ENCODE measurements at regions not wholly inside any gene's neighbourhood (a gene's known extent, or its start where the extent isn't known, plus 50 kb on each side); places are given as distances from the start of the nearest gene placed in this dataset.
"Not testable (repeated sequence)": the region's sequence is repeated elsewhere in the genome, so short reads cannot be mapped to it uniquely, and the experiment has no call there.

DNA sequence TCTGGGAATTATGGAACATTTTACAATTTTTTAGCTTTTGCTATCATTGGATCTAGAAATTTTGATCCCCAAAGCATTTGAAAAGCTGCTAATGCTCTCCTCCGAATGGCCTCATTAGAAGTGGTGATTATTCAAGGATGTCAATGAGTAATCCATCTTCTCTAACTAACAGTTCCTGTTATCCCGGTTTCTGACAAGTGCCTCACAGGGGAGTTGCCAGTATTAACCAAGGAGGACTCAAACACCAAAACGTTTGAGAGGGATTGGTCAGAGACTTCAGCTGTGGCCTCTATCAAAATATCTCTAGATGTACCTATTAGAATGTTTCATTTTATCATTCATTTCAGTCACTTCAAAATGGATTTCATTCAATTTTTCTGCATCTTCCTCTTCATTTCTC lies 208.3 kb upstream of the ITGA1 start:
- DNase-seq: no peak
- in situ Hi-C loops (cut with MboI; ENCODE audit: low pct_unique_long_range_greater_than_20kb, low sequenced_read_pairs): no loop called here

DNA sequence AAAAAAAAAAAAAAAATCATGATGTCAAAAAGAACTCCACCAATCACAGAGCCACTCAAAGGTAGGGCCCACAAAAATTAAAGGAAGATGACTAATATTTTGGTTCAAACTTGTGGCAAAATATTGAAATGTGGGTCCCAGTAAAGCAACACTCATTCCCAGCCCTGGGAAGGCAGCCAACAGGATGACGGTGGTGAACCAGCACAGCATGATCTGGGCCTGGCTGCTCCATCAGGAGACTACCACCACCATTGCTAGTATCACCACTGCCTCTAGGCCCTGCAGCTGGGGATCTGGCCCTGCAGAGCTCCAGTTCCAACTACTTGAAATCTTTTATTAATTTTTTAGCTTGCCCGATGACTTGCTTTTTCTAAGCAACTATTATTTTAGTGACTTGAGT lies 206.8 kb upstream of the ITGA1 start:
- in situ Hi-C loops (cut with MboI; ENCODE audit: low pct_unique_long_range_greater_than_20kb, low sequenced_read_pairs): no loop called here
- no peak for DNase-seq

DNA sequence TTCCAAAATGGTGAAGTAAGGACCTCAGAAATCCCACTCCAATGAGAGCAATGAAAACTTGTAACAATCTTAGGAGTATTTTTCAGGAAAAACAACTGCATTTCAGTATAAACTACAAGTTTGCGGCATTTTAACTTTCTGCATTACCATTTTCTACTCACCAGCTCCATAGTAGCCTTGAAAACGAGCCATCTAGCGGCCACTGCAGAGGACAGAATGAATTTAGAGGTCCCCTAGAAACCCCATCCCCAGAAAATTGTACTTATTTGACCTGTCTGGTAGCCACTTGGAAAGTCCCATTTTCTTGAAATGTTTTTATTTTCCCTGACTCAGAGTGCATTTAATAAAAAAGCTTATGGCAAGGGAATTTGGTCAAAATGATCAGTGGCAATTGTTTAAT lies 205.4 kb upstream of the ITGA1 start:
- no peak for DNase-seq
- in situ Hi-C loops (cut with MboI; ENCODE audit: low pct_unique_long_range_greater_than_20kb, low sequenced_read_pairs): no loop called here

DNA sequence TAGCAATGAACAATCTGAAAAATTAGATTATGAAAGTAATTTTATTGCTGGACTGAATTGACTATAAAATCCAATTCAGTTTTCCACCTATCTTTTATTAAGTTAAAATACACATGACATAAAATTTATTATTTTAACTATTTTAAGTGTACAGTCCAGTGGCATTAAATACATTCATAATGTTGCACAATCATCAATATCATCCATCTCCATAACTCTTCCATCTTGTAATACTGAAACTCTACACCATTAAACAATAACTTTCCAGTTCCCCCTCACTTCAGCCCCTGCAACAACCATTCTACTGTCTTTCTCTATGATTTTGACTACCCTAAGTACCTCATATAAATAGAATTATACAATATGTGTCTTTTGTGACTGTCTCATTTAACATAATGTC lies 200.6 kb upstream of the ITGA1 start:
- in situ Hi-C loops (cut with MboI; ENCODE audit: low pct_unique_long_range_greater_than_20kb, low sequenced_read_pairs): no loop called here

DNA sequence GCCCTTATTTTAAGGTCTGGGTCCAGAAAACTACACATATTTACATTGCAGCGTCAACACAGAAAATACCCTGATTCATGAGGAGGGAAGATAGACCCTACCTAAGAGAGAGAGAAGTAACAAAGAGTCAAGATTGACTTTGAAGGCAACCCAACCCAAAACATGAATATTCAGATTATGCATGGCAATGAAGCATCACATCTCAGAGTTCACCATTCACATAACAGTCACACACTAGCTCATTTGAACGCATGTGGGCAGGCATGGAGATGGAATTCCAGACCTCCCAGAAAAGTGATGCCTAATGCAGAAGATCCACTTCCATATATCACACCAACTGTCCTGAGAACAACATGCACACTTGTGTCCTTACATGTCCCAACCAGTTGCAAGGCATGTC lies 190.1 kb upstream of the ITGA1 start:
- no peak for DNase-seq
- in situ Hi-C loops (cut with MboI; ENCODE audit: low pct_unique_long_range_greater_than_20kb, low sequenced_read_pairs): no loop called here

More for the DNA sequence above, 200.6 kb upstream of the ITGA1 start:
- no peak for DNase-seq

DNA sequence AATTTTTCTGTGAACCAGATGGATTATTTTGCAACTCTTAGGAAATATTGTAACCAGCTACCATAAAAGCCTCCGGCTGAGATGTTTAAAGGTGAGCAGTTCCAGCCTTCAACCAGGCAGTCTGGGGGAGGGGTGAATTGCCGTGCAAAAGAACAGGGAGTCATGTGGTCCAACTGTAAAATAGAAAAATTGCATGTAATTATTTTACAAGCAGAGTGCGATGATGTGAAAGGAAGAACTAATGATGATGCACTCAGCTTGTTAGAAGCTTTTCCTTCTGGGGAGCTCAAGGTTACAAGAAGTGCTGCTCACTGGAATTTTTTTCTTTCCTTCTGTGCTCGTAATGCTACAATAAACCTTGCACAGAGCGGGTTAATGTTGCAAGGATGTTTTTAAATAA lies 188.7 kb upstream of the ITGA1 start:
- in situ Hi-C loops (cut with MboI; ENCODE audit: low pct_unique_long_range_greater_than_20kb, low sequenced_read_pairs): no loop called here
- no peak for DNase-seq

DNA sequence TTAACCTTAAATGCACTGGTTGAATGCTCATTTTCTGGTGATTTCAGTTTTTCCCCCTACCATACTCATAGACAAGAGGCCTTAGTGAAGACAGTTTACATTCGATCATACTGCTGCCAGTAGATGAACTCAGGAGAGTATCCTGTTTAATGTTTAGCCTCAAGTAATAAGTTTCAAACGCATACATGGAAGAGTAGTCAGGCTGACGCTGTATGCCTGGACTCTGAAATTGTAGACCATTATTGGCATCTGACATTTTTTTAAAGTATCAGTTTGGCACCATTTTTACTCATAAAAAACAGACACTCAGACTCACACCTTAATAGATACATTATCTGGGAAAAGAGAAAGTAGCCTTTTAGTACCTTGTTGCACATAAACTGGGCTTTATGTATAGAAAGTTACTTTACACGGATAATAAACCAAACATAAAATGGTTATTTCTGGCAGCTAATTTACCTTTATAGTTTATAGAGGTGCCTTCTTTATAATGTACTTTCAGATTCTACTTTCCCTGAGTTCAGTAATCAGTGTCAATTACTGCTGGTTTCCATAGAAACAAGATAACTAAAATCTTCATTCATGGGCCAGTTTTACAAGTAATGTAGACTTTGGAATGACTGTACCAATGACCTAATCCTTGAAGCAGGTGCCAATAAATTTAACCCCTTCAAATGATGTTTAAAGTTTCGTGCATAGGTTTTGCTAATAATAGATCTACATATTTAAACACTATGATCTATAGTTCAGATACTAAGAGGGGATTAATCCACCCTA lies 183.8 kb upstream of the ITGA1 start:
- no peak for DNase-seq
- in situ Hi-C loops (cut with MboI; ENCODE audit: low pct_unique_long_range_greater_than_20kb, low sequenced_read_pairs): no loop called here

DNA sequence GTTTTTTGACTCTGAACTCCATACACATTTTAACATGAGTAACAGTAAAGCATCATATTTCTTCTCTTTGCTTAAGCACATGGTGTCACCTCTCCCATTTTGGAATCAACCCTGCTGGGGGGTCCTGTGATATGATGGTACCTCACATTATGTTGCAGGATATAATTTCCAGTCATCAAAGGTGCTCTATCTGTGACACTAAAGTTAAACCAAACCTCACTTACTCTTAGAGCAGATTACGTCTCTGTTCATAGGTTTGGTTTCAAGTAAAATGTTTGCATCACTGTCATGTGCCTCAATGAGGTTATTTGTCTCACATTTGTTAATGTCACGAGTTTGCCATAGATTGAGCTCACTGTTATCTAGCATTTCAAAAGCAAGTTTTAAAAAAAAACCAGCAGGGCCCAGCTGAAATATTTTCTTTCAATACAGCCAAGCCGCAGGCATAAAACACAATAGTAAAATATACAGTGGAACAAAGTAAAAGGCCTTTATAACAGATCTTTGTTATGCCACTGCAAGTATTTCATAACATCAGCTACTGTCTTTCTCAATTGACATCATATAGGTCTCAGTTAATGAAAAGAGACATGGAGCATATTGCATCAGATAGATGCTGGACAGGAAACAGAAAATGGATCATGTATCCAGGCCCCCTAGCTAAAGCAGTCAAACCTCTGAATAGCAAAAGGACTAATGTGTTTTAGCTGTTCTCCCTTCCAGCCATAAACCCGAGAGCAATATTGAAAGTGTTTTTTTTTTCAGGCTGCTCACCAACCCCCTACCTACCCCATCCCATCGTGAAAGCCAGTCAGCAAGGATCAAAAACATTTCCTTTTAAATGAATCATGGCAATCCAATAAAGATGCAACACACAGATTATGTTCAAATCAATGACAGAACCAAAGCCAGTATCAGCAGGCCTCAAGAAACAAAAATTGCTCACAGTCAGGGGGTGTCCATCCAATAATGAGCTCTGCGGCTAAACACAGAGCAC lies 182.1 kb upstream of the ITGA1 start:
- no peak for DNase-seq
- in situ Hi-C loops (cut with MboI; ENCODE audit: low pct_unique_long_range_greater_than_20kb, low sequenced_read_pairs): no loop called here

DNA sequence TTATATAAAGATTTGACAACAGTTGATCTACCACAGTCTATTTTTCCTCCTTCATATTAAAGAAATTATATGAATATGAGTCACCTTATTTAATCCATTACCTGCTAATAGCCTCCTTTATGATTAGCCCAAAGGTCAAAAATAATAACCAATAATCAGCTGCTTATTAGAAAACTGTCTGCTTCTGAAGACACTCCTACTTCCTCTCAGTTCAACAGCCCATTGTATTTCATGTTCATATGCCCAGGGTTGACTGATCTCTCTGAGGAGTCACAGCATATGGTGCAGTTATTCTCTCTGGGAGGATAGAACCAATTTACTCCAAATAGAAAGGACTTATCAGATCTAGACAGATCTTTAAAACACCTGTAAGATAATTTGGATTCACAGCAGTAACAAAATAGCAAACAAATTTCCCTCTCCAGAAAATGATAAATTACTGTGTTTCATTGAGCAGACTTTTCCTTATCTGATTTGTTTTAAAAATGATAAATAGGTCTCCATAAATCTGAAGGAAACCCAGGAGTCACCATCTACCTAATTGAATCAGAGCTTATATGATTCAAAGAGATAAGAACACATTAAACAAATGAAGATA lies 180.4 kb upstream of the ITGA1 start:
- no peak for DNase-seq
- in situ Hi-C loops (cut with MboI; ENCODE audit: low pct_unique_long_range_greater_than_20kb, low sequenced_read_pairs): no loop called here

DNA sequence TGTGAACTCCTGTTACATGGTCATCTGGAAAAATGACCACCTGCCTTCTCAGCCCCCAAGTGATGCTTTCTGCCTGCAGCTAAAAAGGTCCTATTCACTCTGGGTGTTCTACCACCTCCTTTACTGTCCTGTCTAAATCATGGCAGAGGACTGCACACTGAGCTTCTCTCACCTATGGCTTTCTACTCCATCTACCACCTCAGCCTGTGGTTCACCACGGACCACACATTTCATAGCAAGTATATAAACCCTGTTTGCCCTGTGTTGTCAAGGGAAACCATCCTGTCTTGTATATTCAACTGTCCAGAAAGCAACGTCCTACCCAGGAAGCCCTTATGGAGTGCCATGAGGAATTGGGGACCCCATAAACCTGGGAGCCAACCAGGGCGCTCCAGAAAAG lies 167.4 kb upstream of the ITGA1 start:
- DNase-seq: no peak
- in situ Hi-C loops (cut with MboI; ENCODE audit: low pct_unique_long_range_greater_than_20kb, low sequenced_read_pairs): no loop called here

DNA sequence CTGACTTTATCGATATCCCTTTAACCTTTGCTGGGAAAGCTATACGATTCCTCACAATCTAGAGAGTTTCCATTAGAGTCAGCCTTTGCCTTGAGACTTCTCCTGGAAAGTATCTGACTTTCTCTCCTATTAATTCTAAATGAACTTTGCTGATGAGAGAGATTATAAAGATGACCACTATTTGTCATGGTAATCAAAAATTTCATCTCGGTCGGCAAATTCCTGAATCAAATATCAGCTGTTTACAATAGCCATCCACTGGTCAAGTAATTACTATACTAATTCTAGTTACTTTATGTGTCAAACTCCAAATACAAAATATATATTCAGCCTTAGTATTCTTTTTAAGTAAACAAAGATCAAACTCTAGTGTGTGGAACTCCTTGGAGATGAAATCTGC lies 164.4 kb upstream of the ITGA1 start:
- in situ Hi-C loops (cut with MboI; ENCODE audit: low pct_unique_long_range_greater_than_20kb, low sequenced_read_pairs): no loop called here
- no peak for DNase-seq

DNA sequence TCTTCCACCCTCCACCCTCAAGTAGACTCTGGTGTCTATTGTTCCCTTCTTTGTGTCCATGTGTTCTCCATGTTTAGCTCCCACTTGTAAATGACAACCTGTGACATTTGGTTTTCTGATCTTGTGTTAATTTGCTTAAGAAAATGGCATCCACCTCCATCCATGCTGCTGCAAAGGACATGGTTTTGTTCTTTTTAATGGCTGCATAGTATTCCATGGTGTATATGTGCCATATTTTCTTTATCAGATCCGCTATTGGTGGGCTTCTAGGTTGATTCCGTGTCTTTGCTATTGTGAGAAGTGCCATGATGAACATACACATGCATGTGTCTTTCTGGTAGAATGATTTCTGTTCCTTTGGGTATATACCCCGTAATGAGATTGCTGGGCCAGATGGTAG lies 163.4 kb upstream of the ITGA1 start:
- in situ Hi-C loops (cut with MboI; ENCODE audit: low pct_unique_long_range_greater_than_20kb, low sequenced_read_pairs): no loop called here
- DNase-seq: no peak

DNA sequence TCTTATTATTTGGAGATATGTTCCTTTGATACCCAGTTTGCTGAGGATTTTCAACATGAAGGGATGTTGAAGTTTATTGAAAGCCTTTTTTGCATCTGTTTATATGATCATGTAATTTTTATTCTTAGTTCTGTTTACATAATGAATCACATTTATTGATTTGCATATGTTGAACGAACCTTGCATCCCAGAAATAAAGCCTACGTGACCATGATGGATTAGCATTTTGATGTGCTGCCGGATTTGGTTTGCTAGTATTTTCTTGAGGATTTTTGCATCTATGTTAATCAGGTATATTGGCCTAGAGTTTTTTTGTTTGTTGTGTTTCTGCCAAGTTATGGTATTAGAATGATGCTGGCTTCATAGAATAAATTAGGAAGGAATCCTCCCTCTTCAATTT lies 161.4 kb upstream of the ITGA1 start:
- no peak for DNase-seq
- in situ Hi-C loops (cut with MboI; ENCODE audit: low pct_unique_long_range_greater_than_20kb, low sequenced_read_pairs): no loop called here

DNA sequence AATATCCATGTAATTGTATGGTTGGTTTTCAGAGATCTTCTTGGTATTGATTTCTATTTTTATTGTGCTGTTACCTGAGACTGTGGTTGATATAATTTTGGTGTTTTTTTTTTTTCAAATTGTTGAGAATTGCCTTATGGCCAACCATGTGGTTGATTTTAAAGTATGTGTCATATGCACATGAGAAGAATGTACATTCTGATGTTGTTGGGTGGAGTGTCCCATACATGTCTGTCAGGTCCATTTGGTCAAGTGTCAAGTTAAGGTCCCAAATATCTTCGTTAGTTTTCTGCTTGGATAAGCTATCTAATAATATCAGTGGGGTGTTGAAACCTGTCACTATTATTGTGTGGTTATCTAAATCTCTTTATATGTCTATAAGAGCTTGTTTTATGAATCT lies 160.0 kb upstream of the ITGA1 start:
- no peak for DNase-seq
- in situ Hi-C loops (cut with MboI; ENCODE audit: low pct_unique_long_range_greater_than_20kb, low sequenced_read_pairs): no loop called here

DNA sequence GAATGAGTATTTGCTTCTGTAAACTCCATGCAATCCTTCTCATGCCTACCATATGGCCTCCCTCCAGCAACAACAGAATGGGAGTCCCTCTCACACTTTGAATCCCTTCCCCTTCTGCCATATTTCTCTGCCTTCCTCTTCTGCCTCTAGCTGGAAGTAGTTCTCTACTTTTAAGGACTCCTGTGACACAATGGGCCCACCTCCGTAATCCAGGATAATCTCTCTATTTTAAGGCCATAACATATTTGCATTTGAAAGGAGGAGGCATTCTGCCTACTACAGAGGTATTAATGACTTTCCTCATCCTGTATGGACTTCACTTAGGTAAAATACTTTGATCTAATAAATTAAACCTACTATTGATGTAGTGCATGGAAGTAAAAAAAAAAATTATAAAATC lies 155.4 kb upstream of the ITGA1 start:
- in situ Hi-C loops (cut with MboI; ENCODE audit: low pct_unique_long_range_greater_than_20kb, low sequenced_read_pairs): no loop called here

DNA sequence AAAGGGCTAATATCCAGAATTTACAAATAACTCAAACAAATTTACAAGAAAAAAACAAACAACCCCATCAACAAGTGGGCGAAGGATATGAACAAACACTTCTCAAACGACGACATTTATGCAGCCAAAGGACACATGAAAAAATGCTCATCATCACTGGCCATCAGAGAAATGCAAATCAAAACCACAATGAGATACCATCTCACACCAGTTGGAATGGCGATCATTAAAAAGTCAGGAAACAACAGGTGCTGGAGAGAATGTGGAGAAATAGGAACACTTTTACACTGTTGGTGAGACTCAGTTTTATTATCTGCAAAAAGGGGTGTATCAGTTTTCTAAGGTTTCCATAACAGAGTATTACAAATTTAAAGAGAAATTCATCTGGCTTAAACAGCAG lies 153.5 kb upstream of the ITGA1 start:
- in situ Hi-C loops (cut with MboI; ENCODE audit: low pct_unique_long_range_greater_than_20kb, low sequenced_read_pairs); DNase-seq: not testable (repeated sequence)

More for the DNA sequence above, 155.4 kb upstream of the ITGA1 start:
- DNase-seq: no peak

DNA sequence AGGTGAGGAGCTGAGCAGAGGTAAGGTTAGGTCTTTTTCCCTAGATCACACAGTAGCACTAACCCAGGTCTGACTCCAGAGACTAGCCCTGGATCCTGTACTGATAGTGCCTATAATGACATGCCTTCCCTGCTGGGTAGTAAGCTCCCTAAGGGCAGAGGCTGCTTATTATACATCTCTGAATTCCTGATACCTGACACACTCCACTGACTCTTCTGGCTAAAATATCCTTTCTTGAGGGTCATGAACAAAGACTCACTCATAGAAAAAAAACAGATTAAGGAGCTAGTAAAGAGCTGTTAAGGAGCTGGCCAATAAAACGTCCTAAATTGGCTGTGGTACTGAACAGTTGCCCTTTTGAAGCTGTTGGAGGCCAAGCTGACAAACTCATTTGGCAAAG lies 149.0 kb upstream of the ITGA1 start:
- DNase-seq: no peak
- in situ Hi-C loops (cut with MboI; ENCODE audit: low pct_unique_long_range_greater_than_20kb, low sequenced_read_pairs): no loop called here

DNA sequence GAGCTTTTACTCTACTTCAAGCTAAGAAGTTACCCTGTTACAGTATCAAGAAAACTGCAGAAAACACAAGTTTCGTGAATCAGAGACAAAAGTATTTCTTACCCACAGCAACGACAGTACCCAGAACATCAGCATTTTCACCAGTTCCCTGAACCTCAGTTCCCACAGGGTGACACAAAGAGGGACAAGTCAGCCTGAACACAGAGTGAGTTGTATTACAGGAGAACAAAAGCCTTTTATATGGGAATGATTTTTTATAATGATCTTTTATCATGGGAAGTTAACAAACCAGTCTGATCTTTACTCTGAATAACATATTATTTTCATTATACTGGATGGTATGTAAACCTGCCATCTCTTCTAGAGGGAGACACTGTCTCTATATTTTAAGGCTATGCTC lies 139.0 kb upstream of the ITGA1 start:
- no peak for DNase-seq
- in situ Hi-C loops (cut with MboI; ENCODE audit: low pct_unique_long_range_greater_than_20kb, low sequenced_read_pairs): no loop called here

DNA sequence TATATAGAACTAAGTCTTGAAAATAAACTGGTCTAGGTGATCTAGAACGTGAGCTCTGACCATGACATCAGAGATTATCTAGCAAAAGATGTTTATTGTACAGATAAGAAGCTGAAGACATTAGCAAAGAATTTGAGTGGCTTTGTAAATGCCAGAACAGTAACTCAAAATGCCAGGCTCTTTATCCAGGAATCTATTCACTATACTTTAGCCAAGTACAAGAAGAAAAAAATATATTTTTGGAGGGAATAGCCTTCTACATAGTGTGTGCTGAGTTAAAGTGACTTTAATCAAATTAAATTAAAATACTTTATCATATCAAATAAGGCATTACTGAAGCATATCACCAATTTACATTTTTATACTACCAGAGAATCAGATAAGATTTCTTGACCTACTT lies 132.6 kb upstream of the ITGA1 start:
- in situ Hi-C loops (cut with MboI; ENCODE audit: low pct_unique_long_range_greater_than_20kb, low sequenced_read_pairs): no loop called here

More for the DNA sequence above, 132.6 kb upstream of the ITGA1 start:
- DNase-seq: no peak
